Keratinocyte (primary cell): ENCODE measurements at regions not wholly inside any gene's neighbourhood (a gene's known extent, or its start where the extent isn't known, plus 50 kb on each side); places are given as distances from the start of the nearest gene placed in this dataset.

Experiments
- DNase-seq: peaks from one replicate; pipeline ENCODE4 v3.0.0-alpha.2; 2011; ENCODE audit warnings: low read depth, missing footprints, low spot score
- FAIRE-seq: peaks from 2 replicates; lab custom pipeline; 2011; peaks lifted over from hg19 to GRCh38; lab: Jason Lieb, UNC
- H2AFZ ChIP-seq: 2 replicates; pipeline ENCODE4 v1.6.0; 2012; ENCODE audit warnings: low read length, control low read depth, inconsistent platforms; ENCODE audit not compliant: control insufficient read depth
- H3K27ac ChIP-seq: 2 replicates; pipeline ENCODE4 v1.5.1; 2011; ENCODE audit warnings: low read length; ENCODE audit not compliant: control insufficient read depth, insufficient read depth
- H3K27me3 ChIP-seq: 3 replicates; pipeline ENCODE4 v1.6.0; 2011; ENCODE audit warnings: low read length; ENCODE audit not compliant: control insufficient read depth, insufficient read depth; ENCODE audit errors: extremely low read depth
- H3K36me3 ChIP-seq, 2 experiments: 2 replicates in 1 of 2; 3 replicates in 1 of 2; pipeline ENCODE4 v1.5.1; 2011; ENCODE audit warnings: low read length in 2 of 2, mild to moderate bottlenecking in 1 of 2; ENCODE audit not compliant: control insufficient read depth in 2 of 2, insufficient read depth in 2 of 2; ENCODE audit errors: extremely low read depth in 1 of 2
- H3K4me1 ChIP-seq: 3 replicates; pipeline ENCODE4 v1.5.1; 2011; ENCODE audit warnings: low read length; ENCODE audit not compliant: control insufficient read depth, insufficient read depth; ENCODE audit errors: extremely low read depth
- H3K4me2 ChIP-seq: 3 replicates; pipeline ENCODE4 v1.6.0; 2011; ENCODE audit warnings: low read depth, low read length; ENCODE audit not compliant: control insufficient read depth, insufficient read depth; ENCODE audit errors: extremely low read depth
- H3K4me3 ChIP-seq, 3 experiments: fragments of 200-600 bp in 1 of 3; sonication (generic) in 1 of 3; 2 replicates in 2 of 3; 3 replicates in 1 of 3; pipeline ENCODE4 v1.5.1; 2011 to 2016; ENCODE audit warnings: low read length in 3 of 3, mild to moderate bottlenecking in 3 of 3, control low read depth in 2 of 3, inconsistent platforms in 1 of 3, low read depth in 1 of 3, mixed read lengths in 1 of 3, mixed run types in 1 of 3, moderate library complexity in 1 of 3; ENCODE audit not compliant: control insufficient read depth in 2 of 3, insufficient read depth in 2 of 3; ENCODE audit errors: extremely low read depth in 1 of 3
- H3K79me2 ChIP-seq: 2 replicates; pipeline ENCODE4 v1.6.0; 2012; ENCODE audit warnings: low read length; ENCODE audit not compliant: control insufficient read depth, insufficient read depth
- H3K9ac ChIP-seq: 3 replicates; pipeline ENCODE4 v1.6.0; 2011; ENCODE audit warnings: low read length; ENCODE audit not compliant: control insufficient read depth, insufficient read depth; ENCODE audit errors: extremely low read depth
- H3K9me1 ChIP-seq: 3 replicates; pipeline ENCODE4 v1.6.0; 2011; ENCODE audit warnings: low read length; ENCODE audit not compliant: control insufficient read depth, insufficient read depth; ENCODE audit errors: extremely low read depth
- H3K9me3 ChIP-seq: 2 replicates; pipeline ENCODE4 v1.5.1; 2012; ENCODE audit warnings: low read depth, low read length; ENCODE audit not compliant: control insufficient read depth
- H4K20me1 ChIP-seq: 3 replicates; pipeline ENCODE4 v1.6.0; 2011; ENCODE audit warnings: low read length; ENCODE audit not compliant: control insufficient read depth, insufficient read depth; ENCODE audit errors: extremely low read depth
- CTCF ChIP-seq, 3 experiments: IDR thresholded peaks in 1 of 3; conservative IDR thresholded peaks in 1 of 3; optimal IDR thresholded peaks in 1 of 3; 2 replicates in 2 of 3; 3 replicates in 1 of 3; pipeline versions ENCODE3 to v1.5.1; 2011; ENCODE audit warnings: low read length in 3 of 3, mild to moderate bottlenecking in 3 of 3, moderate library complexity in 2 of 3, control low read depth in 1 of 3, inconsistent platforms in 1 of 3; ENCODE audit not compliant: insufficient read depth in 2 of 3; ENCODE audit errors: extremely low read depth in 1 of 3
- EZH2 ChIP-seq: IDR thresholded peaks from one replicate; pipeline ENCODE4 v1.6.1; 2012; ENCODE audit warnings: inconsistent platforms, mild to moderate bottlenecking, low read length, moderate library complexity
- dilution Hi-C: fragments of 300-500 bp; cut with MboI; formaldehyde crosslinking; loops from one replicate; pipeline ENCODE4 v1.7.0; 2020; ENCODE audit warnings: low sequenced_read_pairs; ENCODE audit not compliant: extremely low pct_ligation_motif_present

DNA sequence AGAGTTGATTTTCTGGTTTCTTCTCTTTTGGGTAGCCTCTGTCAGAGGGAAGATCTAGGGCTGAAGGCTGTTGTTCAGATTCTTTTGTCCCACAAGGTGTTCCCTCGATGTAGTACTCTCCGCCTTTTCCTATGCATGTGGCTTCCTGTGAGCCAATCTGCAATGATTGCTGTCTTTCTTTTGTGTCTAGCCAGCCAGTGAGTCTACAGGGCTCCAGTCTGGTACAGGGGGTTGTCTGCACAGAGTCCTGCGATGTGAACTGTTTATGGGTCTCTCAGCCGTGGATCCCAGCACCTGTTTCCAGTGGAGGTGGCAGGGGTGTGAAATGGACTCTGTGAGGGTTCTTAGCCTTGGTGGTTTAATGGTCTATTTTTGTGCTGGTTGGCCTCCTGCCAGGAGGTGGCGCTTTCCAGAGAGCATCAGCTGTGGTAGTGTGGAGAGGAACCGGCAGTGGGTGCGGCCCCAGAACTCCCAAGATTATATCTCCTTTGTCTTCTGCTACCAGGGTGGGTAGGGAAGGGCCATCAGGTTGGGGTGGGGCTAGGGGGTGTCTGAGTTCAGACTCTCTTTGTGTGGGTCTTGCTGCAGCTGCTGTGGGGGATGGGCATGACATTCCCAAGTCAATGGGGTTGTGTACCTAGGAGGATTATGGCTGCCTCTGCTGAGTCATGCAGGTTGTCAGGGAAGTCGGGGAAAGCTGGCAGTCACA, 81.3 kb upstream of the C21orf91 start:
- Histone ChIP-seq H3K4me1 (peaks cover 26% of the 10 kb centered on the region), H3K4me3 (no peak overlapping the region), H3K27me3 (no peaks in the 10 kb centered on the region), H3K79me2 (no peaks in the 10 kb centered on the region), H3K9ac (peak overlapping the region; percentile 81), H3K9me1 (no peaks in the 10 kb centered on the region), H3K9me3 (no peaks in the 10 kb centered on the region), H4K20me1 (no peaks in the 10 kb centered on the region), H3K4me2 (peak overlapping the region; percentile 93), H3K27ac (peak overlapping the region; percentile 95), H3K36me3 (no peaks in the 10 kb centered on the region), H2AFZ (peak overlapping the region; percentile 92)
- TF ChIP-seq CTCF (optimal IDR thresholded peaks at IDR 0.05 in 1 of 3, IDR thresholded peaks at IDR 0.05 in 1 of 3, conservative IDR thresholded peaks at IDR 0.05 in 1 of 3; ENCODE audit: extremely low read depth in 1 of 3, insufficient read depth in 2 of 3, low read length in 3 of 3) (no peak), EZH2 (no peak)
- FAIRE-seq (no peak), DNase-seq (peak; percentile 59)
- dilution Hi-C loops: no loop called here

- Histone ChIP-seq H4K20me1 (no peaks in the 10 kb centered on the region), H3K79me2 (no peaks in the 10 kb centered on the region), H3K4me1 (peaks cover 14% of the 10 kb centered on the region), H3K27ac (no peak overlapping the region), H3K9ac (no peak overlapping the region), H3K27me3 (no peaks in the 10 kb centered on the region), H3K36me3 (no peaks in the 10 kb centered on the region), H3K9me1 (no peaks in the 10 kb centered on the region), H2AFZ (no peak overlapping the region), H3K4me2 (no peak overlapping the region), H3K9me3 (no peaks in the 10 kb centered on the region), H3K4me3 (no peak overlapping the region)
- peak; percentile 83 for FAIRE-seq
- no peak for DNase-seq
- no peak for TF ChIP-seq CTCF (optimal IDR thresholded peaks at IDR 0.05 in 1 of 3, IDR thresholded peaks at IDR 0.05 in 1 of 3, conservative IDR thresholded peaks at IDR 0.05 in 1 of 3; ENCODE audit: extremely low read depth in 1 of 3, insufficient read depth in 2 of 3, low read length in 3 of 3)
- no peak for TF ChIP-seq EZH2
- dilution Hi-C loops: no loop called here
Observed at GRCh38 chr21:17889171-17889570, 70.0 kb upstream of the C21orf91 start.
